Kidney (tissue), 13 donors: ENCODE measurements at regions not wholly inside any gene's neighbourhood (a gene's known extent, or its start where the extent isn't known, plus 50 kb on each side); places are given as distances from the start of the nearest gene placed in this dataset.

ENCODE experiments used
- DNase-seq, 5 donors: peaks; one replicate each; pipeline ENCODE4 v3.0.0-alpha.2; 2013 to 2020
- FAIRE-seq: peaks from 2 replicates; lab custom pipeline; 2012; peaks lifted over from hg19 to GRCh38; lab: Jason Lieb, UNC
- H3K27ac ChIP-seq, 2 donors: one replicate each; pipeline ENCODE4 v1.7.0; 2013; ENCODE audit warnings: low read depth in 2 of 2, low read length in 2 of 2, inconsistent platforms in 1 of 2
- H3K27me3 ChIP-seq: one replicate; pipeline ENCODE4 v1.7.1; 2013; ENCODE audit warnings: low read length, inconsistent platforms; ENCODE audit not compliant: control insufficient read depth, insufficient read depth
- H3K36me3 ChIP-seq, 3 donors: one replicate each; pipeline versions ENCODE4 v1.7.0 to v1.7.1; 2013; ENCODE audit warnings: low read length in 3 of 3, control low read depth in 1 of 3, inconsistent platforms in 1 of 3; ENCODE audit not compliant: insufficient read depth in 3 of 3, control insufficient read depth in 2 of 3
- H3K4me1 ChIP-seq, 3 donors: one replicate each; pipeline versions ENCODE4 v1.7.0 to v1.7.1; 2013; ENCODE audit warnings: low read length in 3 of 3, inconsistent platforms in 1 of 3, low read depth in 1 of 3; ENCODE audit not compliant: control insufficient read depth in 2 of 3, insufficient read depth in 2 of 3
- H3K4me3 ChIP-seq, 3 donors: one replicate each; pipeline versions ENCODE4 v1.7.0 to v1.8.1; 2013; ENCODE audit warnings: low read length in 3 of 3, control low read depth in 1 of 3, inconsistent platforms in 1 of 3
- H3K9ac ChIP-seq, 3 donors: one replicate each; pipeline versions ENCODE4 v1.7.0 to v1.7.1; 2013; ENCODE audit warnings: low read length in 3 of 3, control low read depth in 1 of 3, inconsistent platforms in 1 of 3
- H3K9me3 ChIP-seq, 3 donors: one replicate each; pipeline versions ENCODE4 v1.7.0 to v1.7.1; 2013; ENCODE audit warnings: low read length in 3 of 3, control low read depth in 1 of 3, inconsistent platforms in 1 of 3; ENCODE audit not compliant: control insufficient read depth in 2 of 3, insufficient read depth in 1 of 3
- intact Hi-C: fragments of 100-400 bp; cut with DNase I; formaldehyde crosslinking; loops from one replicate; pipeline ENCODE4 v1.11.1; 2022
- TF ChIP-seq, protein P1 (sequence below): IDR thresholded peaks from 3 replicates; pipeline ENCODE4 v1.5.1; 2012; ENCODE audit warnings: mild to moderate bottlenecking, moderate library complexity, borderline replicate concordance; ENCODE audit not compliant: insufficient read depth; ENCODE audit errors: extremely low read depth
- donor health status: control.
- donor health status: control.
- donor health status: control.
- donor health status: control.
- donor health status: control.
- donor health status: DM: yes; HTN: yes; CAD: no.
- donor health status: Normal renal cell carcinoma (clear cell type).

DNA sequence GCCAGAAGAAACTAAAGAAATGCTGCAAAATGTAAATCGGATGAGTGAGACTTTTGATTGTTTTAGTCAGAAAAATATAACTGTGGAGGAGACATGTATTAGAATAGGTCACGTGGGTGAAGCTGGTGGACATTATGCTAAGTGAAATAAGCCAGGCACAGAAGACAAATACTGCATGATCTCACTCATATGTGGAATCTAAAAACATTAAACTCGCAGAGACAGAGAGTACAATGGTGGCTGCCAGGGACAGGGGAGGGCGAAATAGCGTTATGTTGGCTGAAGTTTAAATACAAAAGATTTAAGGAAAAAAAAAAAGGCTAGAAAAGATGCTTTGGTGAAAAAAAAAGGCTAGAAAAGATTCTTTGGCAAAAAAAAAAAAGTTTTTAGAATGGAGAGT, 63.5 kb upstream of the HDDC2 start:
- Histone ChIP-seq H3K36me3 (no peaks in the 10 kb centered on the region), H3K4me1 (peaks cover 0 to 3% (median 0%) of the 10 kb centered on the region in 3 donors), H3K9ac (no peak overlapping the region), H3K27ac (no peak overlapping the region), H3K9me3 (no peaks in the 10 kb centered on the region), H3K4me3 (no peak overlapping the region), H3K27me3 (peaks cover 2% of the 10 kb centered on the region)
- DNase-seq (no peak), FAIRE-seq (no peak)
- intact Hi-C loops: no loop called here
- TF ChIP-seq, protein P1, sequence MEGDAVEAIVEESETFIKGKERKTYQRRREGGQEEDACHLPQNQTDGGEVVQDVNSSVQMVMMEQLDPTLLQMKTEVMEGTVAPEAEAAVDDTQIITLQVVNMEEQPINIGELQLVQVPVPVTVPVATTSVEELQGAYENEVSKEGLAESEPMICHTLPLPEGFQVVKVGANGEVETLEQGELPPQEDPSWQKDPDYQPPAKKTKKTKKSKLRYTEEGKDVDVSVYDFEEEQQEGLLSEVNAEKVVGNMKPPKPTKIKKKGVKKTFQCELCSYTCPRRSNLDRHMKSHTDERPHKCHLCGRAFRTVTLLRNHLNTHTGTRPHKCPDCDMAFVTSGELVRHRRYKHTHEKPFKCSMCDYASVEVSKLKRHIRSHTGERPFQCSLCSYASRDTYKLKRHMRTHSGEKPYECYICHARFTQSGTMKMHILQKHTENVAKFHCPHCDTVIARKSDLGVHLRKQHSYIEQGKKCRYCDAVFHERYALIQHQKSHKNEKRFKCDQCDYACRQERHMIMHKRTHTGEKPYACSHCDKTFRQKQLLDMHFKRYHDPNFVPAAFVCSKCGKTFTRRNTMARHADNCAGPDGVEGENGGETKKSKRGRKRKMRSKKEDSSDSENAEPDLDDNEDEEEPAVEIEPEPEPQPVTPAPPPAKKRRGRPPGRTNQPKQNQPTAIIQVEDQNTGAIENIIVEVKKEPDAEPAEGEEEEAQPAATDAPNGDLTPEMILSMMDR: no peak

- H3K27me3 ChIP-seq: peaks cover 2% of the 10 kb centered on the region
- H3K9me3 ChIP-seq: no peaks in the 10 kb centered on the region
- no peak for DNase-seq
- TF ChIP-seq, protein P1: no peak
- H3K27ac ChIP-seq: no peak overlapping the region
- peaks cover 0 to 3% (median 0%) of the 10 kb centered on the region in 3 donors for H3K4me1 ChIP-seq
- no peaks in the 10 kb centered on the region for H3K36me3 ChIP-seq
- H3K9ac ChIP-seq: no peak overlapping the region
- no peak for FAIRE-seq
- intact Hi-C loops: no loop called here
- no peak overlapping the region for H3K4me3 ChIP-seq
Measured at GRCh38 chr6:125367036-125367782, 65.4 kb upstream of the HDDC2 start.

- TF ChIP-seq, protein P1: no peak
- no peaks in the 10 kb centered on the region for H3K27me3 ChIP-seq
Measured at GRCh38 chr6:125370343-125370742, 68.6 kb upstream of the HDDC2 start.

More at GRCh38 chr6:125370343-125370742, 68.6 kb upstream of the HDDC2 start:
- intact Hi-C loops: no loop called here
- no peak for DNase-seq
- no peak overlapping the region for H3K4me3 ChIP-seq
- no peaks in the 10 kb centered on the region for H3K36me3 ChIP-seq
- no peaks in the 10 kb centered on the region for H3K4me1 ChIP-seq
- no peak for FAIRE-seq
- H3K9me3 ChIP-seq: no peaks in the 10 kb centered on the region
- H3K27ac ChIP-seq: no peak overlapping the region
- no peak overlapping the region for H3K9ac ChIP-seq
